Gastrocnemius medialis (tissue), 4 donors: ENCODE measurements at regions not wholly inside any gene's neighbourhood (a gene's known extent, or its start where the extent isn't known, plus 50 kb on each side); places are given as distances from the start of the nearest gene placed in this dataset.

Source experiments
- ATAC-seq, 2 donors: fragments of 150-250 bp; one replicate each; pipeline ENCODE4 v1.9.1; 2016
- DNase-seq, 2 donors: peaks; one replicate each; pipeline ENCODE4 v3.0.0-alpha.2; 2019
- H3K27ac ChIP-seq, 4 donors: fragments of 200-600 bp; sonication (generic); 1 replicate in 1 of 4; 2 replicates in 3 of 4; pipeline ENCODE4 v1.5.1; 2016 to 2018; ENCODE audit warnings: mild to moderate bottlenecking in 2 of 4, moderate library complexity in 1 of 4
- H3K27me3 ChIP-seq, 3 donors: fragments of 200-600 bp; sonication (generic) in 2 of 3; 1 replicate in 1 of 3; 2 replicates in 2 of 3; pipeline versions ENCODE4 v1.5.1 to v1.6.0; 2016 to 2019; ENCODE audit warnings: mild to moderate bottlenecking in 1 of 3, moderate library complexity in 1 of 3
- H3K36me3 ChIP-seq, 2 donors: fragments of 200-600 bp; sonication (generic) in 1 of 2; one replicate each; pipeline ENCODE4 v1.5.1; 2017 to 2018
- H3K4me1 ChIP-seq, 2 donors: fragments of 200-600 bp; sonication (generic) in 1 of 2; one replicate each; pipeline ENCODE4 v1.5.1; 2016 to 2017; ENCODE audit warnings: mild to moderate bottlenecking in 2 of 2
- H3K4me3 ChIP-seq, 4 donors: fragments of 200-600 bp; sonication (generic) in 3 of 4; 1 replicate in 1 of 4; 2 replicates in 3 of 4; pipeline ENCODE4 v1.5.1; 2016 to 2019; ENCODE audit warnings: mild to moderate bottlenecking in 2 of 4
- H3K9me3 ChIP-seq, 3 donors: fragments of 200-600 bp; sonication (generic) in 2 of 3; 1 replicate in 1 of 3; 2 replicates in 2 of 3; pipeline ENCODE4 v1.5.1; 2016 to 2019
- POLR2A ChIP-seq, 2 donors: fragments of 450-650 bp; IDR thresholded peaks; one replicate each; pipeline ENCODE4 v1.6.1; 2017; ENCODE audit warnings: antibody characterized with exemption in 2 of 2, mild to moderate bottlenecking in 2 of 2, moderate library complexity in 2 of 2
- in situ Hi-C, 4 donors: fragments of 200-750 bp; cut with MboI; loops; one replicate each; pipeline versions ENCODE4 v1.15.0 to v1.8.0; 2017; ENCODE audit warnings: low sequenced_read_pairs in 4 of 4
- intact Hi-C: fragments of 100-400 bp; cut with DNase I; formaldehyde crosslinking; loops from one replicate; pipeline ENCODE4 v1.15.1; 2023; ENCODE audit warnings: low total_unique reads
- TF ChIP-seq, protein P1 (sequence below), 5 experiments: fragments of 450-650 bp in 3 of 5; fragments of 200-600 bp in 2 of 5; sonication (generic) in 2 of 5; IDR thresholded peaks in 4 of 5; conservative IDR thresholded peaks in 1 of 5; 1 replicate in 4 of 5; 2 replicates in 1 of 5; pipeline ENCODE4 v1.5.1; 2016 to 2019; ENCODE audit warnings: antibody characterized with exemption in 5 of 5, mild to moderate bottlenecking in 3 of 5, moderate library complexity in 3 of 5

DNA sequence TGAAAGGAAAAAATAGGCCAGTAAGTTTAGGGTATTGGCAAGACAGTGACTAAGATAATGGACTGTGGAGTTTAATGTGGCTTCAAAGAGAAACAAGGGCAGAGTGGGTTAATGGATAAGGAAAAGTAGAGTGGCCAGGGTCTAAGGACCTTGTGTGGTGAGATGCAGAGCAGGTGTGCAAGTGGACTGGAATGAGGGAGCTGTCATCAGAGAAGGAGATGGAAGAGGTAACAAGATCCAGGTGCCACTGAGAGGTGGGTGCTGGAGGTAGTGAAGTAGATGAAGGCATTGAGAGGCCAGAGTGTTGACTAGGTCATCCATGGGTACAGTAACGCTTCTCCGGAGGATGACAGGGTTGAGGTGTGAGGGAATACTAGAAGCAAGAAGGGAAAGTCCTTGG lies 136.1 kb downstream of the QRSL1 start:
- no peak overlapping the region for H3K4me3 ChIP-seq
- DNase-seq (no peak), ATAC-seq (no peak)
- no peak overlapping the region for H3K27ac ChIP-seq
- no peaks in the 10 kb centered on the region for H3K9me3 ChIP-seq
- no peaks in the 10 kb centered on the region for H3K4me1 ChIP-seq
- in situ Hi-C loops (no loop called here), intact Hi-C loops (no loop called here)
- H3K27me3 ChIP-seq = no peaks in the 10 kb centered on the region
- TF ChIP-seq POLR2A (IDR thresholded peaks at IDR 0.05) = no peak
- TF ChIP-seq, protein P1, sequence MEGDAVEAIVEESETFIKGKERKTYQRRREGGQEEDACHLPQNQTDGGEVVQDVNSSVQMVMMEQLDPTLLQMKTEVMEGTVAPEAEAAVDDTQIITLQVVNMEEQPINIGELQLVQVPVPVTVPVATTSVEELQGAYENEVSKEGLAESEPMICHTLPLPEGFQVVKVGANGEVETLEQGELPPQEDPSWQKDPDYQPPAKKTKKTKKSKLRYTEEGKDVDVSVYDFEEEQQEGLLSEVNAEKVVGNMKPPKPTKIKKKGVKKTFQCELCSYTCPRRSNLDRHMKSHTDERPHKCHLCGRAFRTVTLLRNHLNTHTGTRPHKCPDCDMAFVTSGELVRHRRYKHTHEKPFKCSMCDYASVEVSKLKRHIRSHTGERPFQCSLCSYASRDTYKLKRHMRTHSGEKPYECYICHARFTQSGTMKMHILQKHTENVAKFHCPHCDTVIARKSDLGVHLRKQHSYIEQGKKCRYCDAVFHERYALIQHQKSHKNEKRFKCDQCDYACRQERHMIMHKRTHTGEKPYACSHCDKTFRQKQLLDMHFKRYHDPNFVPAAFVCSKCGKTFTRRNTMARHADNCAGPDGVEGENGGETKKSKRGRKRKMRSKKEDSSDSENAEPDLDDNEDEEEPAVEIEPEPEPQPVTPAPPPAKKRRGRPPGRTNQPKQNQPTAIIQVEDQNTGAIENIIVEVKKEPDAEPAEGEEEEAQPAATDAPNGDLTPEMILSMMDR (IDR thresholded peaks at IDR 0.05 in 4 of 5, conservative IDR thresholded peaks at IDR 0.05 in 1 of 5) = no peak
- no peaks in the 10 kb centered on the region for H3K36me3 ChIP-seq

DNA sequence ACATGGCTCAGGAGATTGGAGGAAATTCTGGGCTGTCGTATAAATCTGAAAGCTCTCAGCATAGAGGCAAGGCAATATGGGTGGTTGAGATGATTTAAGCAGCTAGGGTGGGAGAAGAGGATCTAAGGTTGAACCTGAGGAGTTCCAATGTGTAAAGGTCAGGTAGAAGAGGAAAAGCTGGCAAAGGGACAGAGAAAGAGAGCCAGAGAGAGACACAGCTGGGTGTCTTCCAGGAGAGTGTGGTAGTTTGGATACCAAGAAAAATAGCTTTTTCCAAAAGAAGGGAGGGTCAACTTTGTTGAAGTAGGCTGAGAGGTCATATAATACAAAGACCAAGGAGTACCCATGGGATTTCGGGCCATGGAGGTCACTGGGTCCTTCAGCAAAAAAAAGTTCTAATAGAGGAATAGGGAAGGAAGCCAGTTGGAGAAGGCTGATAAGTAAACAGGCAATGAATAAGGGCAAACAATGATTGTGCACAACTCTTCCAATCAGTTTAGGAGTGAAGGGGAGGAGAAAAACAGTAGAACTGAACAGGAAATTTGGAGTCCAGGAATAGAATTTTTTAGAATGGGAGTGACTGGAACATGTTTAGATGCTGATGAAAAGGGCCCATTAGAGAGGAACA lies 135.1 kb downstream of the QRSL1 start:
- in situ Hi-C loops = no loop called here
- no peak overlapping the region for H3K4me3 ChIP-seq
- no peak overlapping the region for H3K27ac ChIP-seq
- ATAC-seq (no peak), DNase-seq (no peak)
- no peaks in the 10 kb centered on the region for H3K36me3 ChIP-seq
- no peaks in the 10 kb centered on the region for H3K9me3 ChIP-seq
- H3K27me3 ChIP-seq = no peaks in the 10 kb centered on the region
- no peak for TF ChIP-seq POLR2A (IDR thresholded peaks at IDR 0.05)
- TF ChIP-seq, protein P1 (IDR thresholded peaks at IDR 0.05 in 4 of 5, conservative IDR thresholded peaks at IDR 0.05 in 1 of 5) = no peak
- H3K4me1 ChIP-seq = no peaks in the 10 kb centered on the region
- intact Hi-C loops = no loop called here

DNA sequence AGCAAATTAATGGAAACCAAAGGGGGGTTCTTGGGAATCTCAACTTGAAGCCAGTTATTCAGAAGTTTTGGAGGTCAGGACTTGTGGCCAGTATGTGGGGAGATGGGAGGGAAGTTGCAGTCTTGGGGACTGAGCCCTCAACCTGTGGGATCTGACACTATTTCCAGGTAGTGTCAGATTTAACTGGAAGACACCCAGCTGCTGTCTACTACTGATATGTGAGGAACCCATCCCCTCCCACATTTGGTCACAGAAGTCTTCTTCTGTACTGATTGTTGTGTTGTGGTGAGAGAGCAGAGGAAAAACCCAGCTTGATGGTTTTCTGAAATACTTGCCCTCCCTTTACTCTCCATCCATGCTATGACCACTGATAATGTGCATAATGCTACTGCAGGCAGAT lies 134.0 kb downstream of the QRSL1 start:
- Histone ChIP-seq H3K4me3 (no peak overlapping the region), H3K4me1 (no peaks in the 10 kb centered on the region), H3K27ac (no peak overlapping the region), H3K27me3 (no peaks in the 10 kb centered on the region), H3K9me3 (no peaks in the 10 kb centered on the region), H3K36me3 (no peaks in the 10 kb centered on the region)
- DNase-seq (no peak), ATAC-seq (no peak)
- in situ Hi-C loops (no loop called here), intact Hi-C loops (no loop called here)
- TF ChIP-seq, protein P1 (IDR thresholded peaks at IDR 0.05 in 4 of 5, conservative IDR thresholded peaks at IDR 0.05 in 1 of 5) = no peak
- no peak for TF ChIP-seq POLR2A (IDR thresholded peaks at IDR 0.05)

DNA sequence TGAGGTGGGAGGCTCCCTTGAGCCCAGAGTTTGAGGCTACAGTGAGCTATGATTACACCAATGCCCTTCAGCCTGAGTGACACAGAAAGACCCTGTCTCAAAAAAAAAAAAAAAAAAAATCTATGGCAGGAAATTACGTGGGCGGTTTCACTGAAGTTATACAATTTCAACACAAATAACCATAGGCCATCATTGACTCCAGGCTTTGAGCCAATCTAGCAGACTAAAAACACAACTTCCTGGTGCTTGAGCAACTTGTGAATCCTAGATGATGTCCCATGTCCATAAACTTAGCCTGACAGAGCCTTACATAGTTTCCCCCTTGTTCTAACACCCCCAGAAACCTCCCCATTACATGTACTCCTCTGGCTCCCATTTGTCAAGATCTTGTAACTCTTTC lies 131.8 kb downstream of the QRSL1 start:
- Histone ChIP-seq H3K9me3 (no peaks in the 10 kb centered on the region), H3K36me3 (no peaks in the 10 kb centered on the region), H3K27me3 (no peaks in the 10 kb centered on the region), H3K4me1 (peaks cover 0 to 3% of the 10 kb centered on the region in 2 donors), H3K4me3 (no peak overlapping the region), H3K27ac (no peak overlapping the region)
- intact Hi-C loops (no loop called here), in situ Hi-C loops (no loop called here)
- ATAC-seq (no peak), DNase-seq (no peak)
- TF ChIP-seq, protein P1 (IDR thresholded peaks at IDR 0.05 in 4 of 5, conservative IDR thresholded peaks at IDR 0.05 in 1 of 5) = no peak
- no peak for TF ChIP-seq POLR2A (IDR thresholded peaks at IDR 0.05)

DNA sequence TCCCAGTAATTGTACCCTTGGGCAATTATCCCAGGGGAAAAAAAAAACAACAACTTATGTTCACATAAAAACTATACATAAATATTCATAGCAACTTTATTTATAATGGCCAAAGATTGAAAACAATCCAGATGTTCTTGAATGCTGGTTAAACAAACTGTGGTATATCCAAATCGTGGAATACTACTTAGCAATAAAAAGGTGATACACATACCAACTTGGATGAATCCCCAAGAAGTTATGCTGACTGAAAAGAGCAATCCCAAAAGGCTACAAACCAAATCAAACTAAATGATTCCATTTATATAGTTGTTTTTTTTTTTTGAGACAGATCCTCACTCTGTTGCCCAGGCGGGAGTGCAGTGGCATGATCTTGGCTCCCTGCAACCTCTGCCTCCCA lies 129.7 kb downstream of the QRSL1 start:
- DNase-seq = no peak
- in situ Hi-C loops (no loop called here), intact Hi-C loops (no loop called here)
- ATAC-seq = no peak
- Histone ChIP-seq H3K27ac (no peak overlapping the region), H3K4me3 (no peak overlapping the region), H3K4me1 (peaks cover 0 to 3% of the 10 kb centered on the region in 2 donors), H3K27me3 (no peaks in the 10 kb centered on the region), H3K36me3 (no peaks in the 10 kb centered on the region), H3K9me3 (no peaks in the 10 kb centered on the region)
- TF ChIP-seq, protein P1 (IDR thresholded peaks at IDR 0.05 in 4 of 5, conservative IDR thresholded peaks at IDR 0.05 in 1 of 5) = no peak
- no peak for TF ChIP-seq POLR2A (IDR thresholded peaks at IDR 0.05)
